ENCODE measurements at regions not wholly inside any gene's neighbourhood (a gene's known extent, or its start where the extent isn't known, plus 50 kb on each side); places are given as distances from the start of the nearest gene placed in this dataset.

DNA sequence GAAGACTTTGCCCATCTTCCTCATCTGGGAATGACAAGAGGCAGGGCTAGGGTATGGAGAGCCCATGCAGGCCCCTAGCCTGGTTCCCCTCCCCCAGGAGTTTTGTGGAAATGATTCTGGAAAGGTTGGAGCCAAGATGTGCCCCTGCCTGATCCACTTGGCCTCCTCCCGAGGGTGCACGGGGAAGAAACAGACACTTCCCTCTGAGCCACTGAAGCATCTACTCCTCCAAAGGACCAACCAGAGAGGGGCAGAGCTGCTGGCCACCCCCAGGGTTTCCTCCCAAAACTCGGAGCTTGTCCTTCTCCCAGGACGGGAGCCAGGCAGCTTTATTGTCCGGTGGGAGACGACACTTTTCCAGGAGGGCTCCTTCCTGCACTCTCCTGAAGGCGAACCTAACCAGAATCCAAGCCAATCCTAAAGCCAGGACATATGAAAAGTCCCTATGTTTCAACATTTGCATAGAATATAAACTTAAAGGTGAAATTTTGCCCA lies 149.2 kb upstream of the COPS8 start:
- no peaks in the 10 kb centered on the region for H3K79me2 ChIP-seq (ENCODE audit: control insufficient read depth, insufficient read depth, low read length, poor library complexity)
- no peak overlapping the region for H2BK12ac ChIP-seq (ENCODE audit: low read length)
- H3K27ac ChIP-seq (ENCODE audit: low read depth, low read length) = no peak overlapping the region
- H3K4me2 ChIP-seq (ENCODE audit: low read length) = no peak overlapping the region
- no peak overlapping the region for H2AK5ac ChIP-seq (ENCODE audit: low read length)
- H3K4ac ChIP-seq (ENCODE audit: low read depth, low read length) = no peak overlapping the region
- no peak overlapping the region for H3K9ac ChIP-seq (ENCODE audit: low read length)
- WGBS (ENCODE audit: extremely low coverage, insufficient coverage, insufficient read length) = no CpG with 5 or more reads among the region's 7 CpGs
- H3K36me3 ChIP-seq (ENCODE audit: control insufficient read depth in 1 of 2, insufficient read depth in 2 of 2, low read length in 2 of 2) = no peaks in the 10 kb centered on the region
- no peak overlapping the region for H2BK120ac ChIP-seq (ENCODE audit: insufficient read depth, low read length, poor library complexity)
- no peaks in the 10 kb centered on the region for H3K9me3 ChIP-seq (ENCODE audit: insufficient read depth, low read depth, low read length)
- no peak overlapping the region for H3K23ac ChIP-seq (ENCODE audit: low read length)
- no peak overlapping the region for H4K12ac ChIP-seq (ENCODE audit: low read depth, low read length)
- H3K14ac ChIP-seq (ENCODE audit: low read length) = no peak overlapping the region
- no peaks in the 10 kb centered on the region for H3K79me1 ChIP-seq (ENCODE audit: low read length)
- no peak overlapping the region for H3K4me3 ChIP-seq (ENCODE audit: low read depth, low read length)
- H4K8ac ChIP-seq (ENCODE audit: low read depth, low read length) = no peak overlapping the region
- no peak overlapping the region for H2AFZ ChIP-seq (ENCODE audit: insufficient read depth, low read length, poor library complexity)
- H3K27me3 ChIP-seq (ENCODE audit: insufficient read depth, low read length) = no peaks in the 10 kb centered on the region
- H4K91ac ChIP-seq (ENCODE audit: low read depth, low read length) = no peak overlapping the region
- no peak overlapping the region for H3K18ac ChIP-seq (ENCODE audit: low read length)
- peaks cover 0 to 4% of the 10 kb centered on the region in 2 experiments for H3K4me1 ChIP-seq (ENCODE audit: control insufficient read depth in 1 of 2, insufficient read depth in 2 of 2, low read length in 2 of 2)
- no peak for DNase-seq
- no peak overlapping the region for H2BK5ac ChIP-seq (ENCODE audit: low read depth, low read length, poor library complexity)

DNA sequence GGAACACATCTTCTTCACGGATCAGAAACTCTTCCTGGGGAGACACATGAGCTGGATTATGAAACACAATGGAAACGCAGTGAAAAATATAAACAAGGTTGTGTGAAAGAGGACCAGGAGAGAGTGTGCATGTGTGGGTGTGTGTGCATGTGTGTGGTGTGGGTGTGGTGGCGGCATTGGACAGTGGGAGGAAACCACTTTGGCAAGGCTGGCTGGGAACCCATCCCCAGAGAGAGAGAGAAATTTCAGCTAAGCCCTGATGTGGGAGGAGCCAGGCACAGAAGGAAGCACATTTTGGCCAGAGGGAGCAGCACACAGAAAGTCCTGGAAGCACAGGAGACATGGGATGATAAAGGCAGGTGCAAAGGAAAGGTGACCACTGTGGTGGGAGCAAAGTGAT lies 147.6 kb upstream of the COPS8 start:
- no peak overlapping the region for H4K91ac ChIP-seq (ENCODE audit: low read depth, low read length)
- no peaks in the 10 kb centered on the region for H3K79me1 ChIP-seq (ENCODE audit: low read length)
- H4K12ac ChIP-seq (ENCODE audit: low read depth, low read length) = no peak overlapping the region
- H2AFZ ChIP-seq (ENCODE audit: insufficient read depth, low read length, poor library complexity) = no peak overlapping the region
- no peak overlapping the region for H3K23ac ChIP-seq (ENCODE audit: low read length)
- H3K18ac ChIP-seq (ENCODE audit: low read length) = no peak overlapping the region
- H3K36me3 ChIP-seq (ENCODE audit: control insufficient read depth in 1 of 2, insufficient read depth in 2 of 2, low read length in 2 of 2) = no peaks in the 10 kb centered on the region
- no peak overlapping the region for H3K27ac ChIP-seq (ENCODE audit: low read depth, low read length)
- no peak overlapping the region for H2BK5ac ChIP-seq (ENCODE audit: low read depth, low read length, poor library complexity)
- H2BK120ac ChIP-seq (ENCODE audit: insufficient read depth, low read length, poor library complexity) = no peak overlapping the region
- no peak overlapping the region for H3K14ac ChIP-seq (ENCODE audit: low read length)
- no peak for DNase-seq
- H3K4me3 ChIP-seq (ENCODE audit: low read depth, low read length) = no peak overlapping the region
- no peaks in the 10 kb centered on the region for H3K27me3 ChIP-seq (ENCODE audit: insufficient read depth, low read length)
- no peak overlapping the region for H3K4me2 ChIP-seq (ENCODE audit: low read length)
- H2AK5ac ChIP-seq (ENCODE audit: low read length) = no peak overlapping the region
- H3K4me1 ChIP-seq (ENCODE audit: control insufficient read depth in 1 of 2, insufficient read depth in 2 of 2, low read length in 2 of 2) = peaks cover 0 to 4% of the 10 kb centered on the region in 2 experiments
- no CpG with 5 or more reads among the region's 3 CpGs for WGBS (ENCODE audit: extremely low coverage, insufficient coverage, insufficient read length)
- no peak overlapping the region for H2BK12ac ChIP-seq (ENCODE audit: low read length)
- H3K9me3 ChIP-seq (ENCODE audit: insufficient read depth, low read depth, low read length) = no peaks in the 10 kb centered on the region
- no peak overlapping the region for H3K4ac ChIP-seq (ENCODE audit: low read depth, low read length)
- H3K79me2 ChIP-seq (ENCODE audit: control insufficient read depth, insufficient read depth, low read length, poor library complexity) = no peaks in the 10 kb centered on the region
- H3K9ac ChIP-seq (ENCODE audit: low read length) = no peak overlapping the region
- no peak overlapping the region for H4K8ac ChIP-seq (ENCODE audit: low read depth, low read length)

DNA sequence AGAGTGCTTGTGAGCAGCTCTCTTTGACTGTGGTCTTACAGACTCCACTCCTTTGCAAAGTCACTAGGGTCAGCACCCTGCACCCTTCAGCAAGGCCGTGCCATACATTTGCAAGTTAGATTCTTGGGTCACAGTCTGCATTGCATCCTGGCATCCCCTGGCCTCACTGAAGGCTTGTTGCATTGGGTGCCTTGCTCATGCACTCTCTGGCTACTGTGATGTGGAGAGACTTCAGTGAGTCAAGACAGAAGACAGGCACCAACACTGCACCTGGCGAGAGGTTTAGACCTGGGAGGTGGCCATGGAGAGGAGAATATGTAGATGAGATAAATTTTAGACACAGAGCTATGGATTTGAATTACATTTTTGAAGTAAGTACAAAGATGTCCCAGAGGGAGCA lies 146.4 kb upstream of the COPS8 start:
- no peak overlapping the region for H2AK5ac ChIP-seq (ENCODE audit: low read length)
- H3K27me3 ChIP-seq (ENCODE audit: insufficient read depth, low read length) = no peaks in the 10 kb centered on the region
- H3K23ac ChIP-seq (ENCODE audit: low read length) = no peak overlapping the region
- no peak overlapping the region for H4K12ac ChIP-seq (ENCODE audit: low read depth, low read length)
- no peak overlapping the region for H2BK5ac ChIP-seq (ENCODE audit: low read depth, low read length, poor library complexity)
- H3K9me3 ChIP-seq (ENCODE audit: insufficient read depth, low read depth, low read length) = no peaks in the 10 kb centered on the region
- no peak overlapping the region for H3K9ac ChIP-seq (ENCODE audit: low read length)
- H2BK120ac ChIP-seq (ENCODE audit: insufficient read depth, low read length, poor library complexity) = no peak overlapping the region
- no peaks in the 10 kb centered on the region for H3K79me1 ChIP-seq (ENCODE audit: low read length)
- no CpG with 5 or more reads among the region's 2 CpGs for WGBS (ENCODE audit: extremely low coverage, insufficient coverage, insufficient read length)
- H3K14ac ChIP-seq (ENCODE audit: low read length) = no peak overlapping the region
- DNase-seq = no peak
- no peaks in the 10 kb centered on the region for H3K36me3 ChIP-seq (ENCODE audit: control insufficient read depth in 1 of 2, insufficient read depth in 2 of 2, low read length in 2 of 2)
- no peak overlapping the region for H4K8ac ChIP-seq (ENCODE audit: low read depth, low read length)
- no peak overlapping the region for H3K4me3 ChIP-seq (ENCODE audit: low read depth, low read length)
- H2BK12ac ChIP-seq (ENCODE audit: low read length) = no peak overlapping the region
- no peak overlapping the region for H4K91ac ChIP-seq (ENCODE audit: low read depth, low read length)
- H3K18ac ChIP-seq (ENCODE audit: low read length) = no peak overlapping the region
- no peak overlapping the region for H2AFZ ChIP-seq (ENCODE audit: insufficient read depth, low read length, poor library complexity)
- no peaks in the 10 kb centered on the region for H3K79me2 ChIP-seq (ENCODE audit: control insufficient read depth, insufficient read depth, low read length, poor library complexity)
- no peak overlapping the region for H3K4me2 ChIP-seq (ENCODE audit: low read length)
- no peak overlapping the region for H3K4ac ChIP-seq (ENCODE audit: low read depth, low read length)
- H3K4me1 ChIP-seq (ENCODE audit: control insufficient read depth in 1 of 2, insufficient read depth in 2 of 2, low read length in 2 of 2) = peaks cover 0 to 6% of the 10 kb centered on the region in 2 experiments
- no peak overlapping the region for H3K27ac ChIP-seq (ENCODE audit: low read depth, low read length)

DNA sequence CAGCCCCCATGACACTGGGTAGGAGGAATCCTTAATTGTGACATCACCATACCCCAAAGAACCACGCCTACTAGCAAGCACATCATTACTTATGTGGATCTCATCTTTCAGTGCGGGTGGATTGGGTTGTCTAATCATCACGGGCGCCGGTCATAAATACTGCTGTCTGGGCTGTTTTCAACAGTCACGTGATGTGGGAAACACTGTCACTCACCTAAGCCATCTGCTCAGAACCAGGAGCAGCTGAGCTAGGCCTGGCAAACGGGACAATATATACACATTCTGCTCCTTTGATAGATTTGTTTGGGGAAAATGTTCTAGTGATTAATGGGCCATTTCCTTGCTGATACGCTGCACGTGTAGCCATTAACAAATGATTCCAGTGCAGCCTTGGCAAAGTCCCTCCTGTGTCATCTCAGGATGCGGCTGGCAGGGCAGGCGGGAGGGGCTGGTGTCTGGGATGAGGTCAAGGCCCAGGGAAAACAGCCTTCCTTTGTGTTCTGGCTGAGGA lies 145.9 kb upstream of the COPS8 start:
- Histone ChIP-seq H3K27me3 (ENCODE audit: insufficient read depth, low read length) (no peaks in the 10 kb centered on the region), H3K18ac (ENCODE audit: low read length) (no peak overlapping the region), H3K36me3 (ENCODE audit: control insufficient read depth in 1 of 2, insufficient read depth in 2 of 2, low read length in 2 of 2) (no peaks in the 10 kb centered on the region), H2AK5ac (ENCODE audit: low read length) (no peak overlapping the region), H3K4ac (ENCODE audit: low read depth, low read length) (no peak overlapping the region), H3K27ac (ENCODE audit: low read depth, low read length) (no peak overlapping the region), H3K79me2 (ENCODE audit: control insufficient read depth, insufficient read depth, low read length, poor library complexity) (no peaks in the 10 kb centered on the region), H2BK120ac (ENCODE audit: insufficient read depth, low read length, poor library complexity) (no peak overlapping the region), H2BK12ac (ENCODE audit: low read length) (no peak overlapping the region), H3K9ac (ENCODE audit: low read length) (no peak overlapping the region), H3K79me1 (ENCODE audit: low read length) (no peaks in the 10 kb centered on the region), H2BK5ac (ENCODE audit: low read depth, low read length, poor library complexity) (no peak overlapping the region), H2AFZ (ENCODE audit: insufficient read depth, low read length, poor library complexity) (no peak overlapping the region), H4K91ac (ENCODE audit: low read depth, low read length) (no peak overlapping the region), H4K8ac (ENCODE audit: low read depth, low read length) (no peak overlapping the region), H3K4me3 (ENCODE audit: low read depth, low read length) (no peak overlapping the region), H3K14ac (ENCODE audit: low read length) (no peak overlapping the region), H3K4me2 (ENCODE audit: low read length) (no peak overlapping the region), H3K4me1 (ENCODE audit: control insufficient read depth in 1 of 2, insufficient read depth in 2 of 2, low read length in 2 of 2) (peaks cover 0 to 6% of the 10 kb centered on the region in 2 experiments), H3K23ac (ENCODE audit: low read length) (no peak overlapping the region), H4K12ac (ENCODE audit: low read depth, low read length) (no peak overlapping the region), H3K9me3 (ENCODE audit: insufficient read depth, low read depth, low read length) (no peaks in the 10 kb centered on the region)
- peak in 1 of 2 donors; percentile 1 for DNase-seq
- no CpG with 5 or more reads among the region's 11 CpGs for WGBS (ENCODE audit: extremely low coverage, insufficient coverage, insufficient read length)
